ENCODE measurements at regions not wholly inside any gene's neighbourhood (a gene's known extent, or its start where the extent isn't known, plus 50 kb on each side); places are given as distances from the start of the nearest gene placed in this dataset.

DNA sequence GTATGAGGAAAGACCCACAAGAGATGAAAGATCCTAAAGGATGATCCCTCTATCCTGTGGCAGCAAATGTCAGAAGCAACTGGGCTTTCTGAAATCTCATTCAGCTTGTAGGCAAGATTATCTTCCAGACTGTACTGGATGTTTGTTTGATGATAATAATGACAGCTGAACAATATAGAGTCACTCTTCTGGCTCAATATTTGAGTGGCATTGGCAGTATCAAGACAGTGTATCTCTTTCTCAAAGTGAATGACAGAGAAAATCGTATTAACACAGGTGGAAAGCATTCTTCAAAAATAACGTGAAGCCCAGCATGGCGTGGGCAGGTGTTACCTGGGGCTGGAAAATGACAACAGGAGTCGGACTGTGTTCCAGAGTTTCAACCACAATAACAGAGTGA lies 114.5 kb downstream of the GPR37 start:
- Histone ChIP-seq H4K91ac (replicated peaks; ENCODE audit: insufficient read length, low read length) (no peak overlapping the region), H3K36me3 (ENCODE audit: control insufficient read depth in 2 of 4, insufficient read depth in 4 of 4, low read length in 3 of 4) (no peaks in the 10 kb centered on the region), H3K4me2 (ENCODE audit: insufficient read depth in 1 of 2, low read depth in 2 of 2, low read length in 2 of 2) (no peak overlapping the region), H2BK12ac (ENCODE audit: low read depth, low read length) (no peak overlapping the region), H3K14ac (ENCODE audit: insufficient read length) (no peak overlapping the region), H2BK15ac (ENCODE audit: low read length) (no peak overlapping the region), H3K27me3 (replicated peaks in 1 of 4; ENCODE audit: control insufficient read depth in 3 of 4, extremely low read depth in 1 of 4, insufficient read depth in 3 of 4, low read length in 3 of 4) (no peaks in the 10 kb centered on the region), H3K9ac (replicated peaks in 1 of 4; ENCODE audit: extremely low read depth in 1 of 4, low read depth in 3 of 4, low read length in 3 of 4) (no peak overlapping the region), H3K23ac (ENCODE audit: insufficient read length) (no peak overlapping the region), H2AFZ (ENCODE audit: low read length) (no peak overlapping the region), H3K23me2 (ENCODE audit: low read depth, low read length) (no peaks in the 10 kb centered on the region), H2AK5ac (ENCODE audit: low read depth, low read length) (no peak overlapping the region), H4K20me1 (replicated peaks in 1 of 2; ENCODE audit: control insufficient read depth in 1 of 2, insufficient read depth in 2 of 2, low read length in 2 of 2) (no peaks in the 10 kb centered on the region), H3K4ac (replicated peaks; ENCODE audit: insufficient read length, low read depth, low read length) (no peak overlapping the region), H3K4me3 (ENCODE audit: extremely low read depth in 1 of 4, insufficient read depth in 2 of 4, low read depth in 3 of 4, low read length in 4 of 4) (no peak overlapping the region), H3K9me3 (ENCODE audit: insufficient read depth in 2 of 2, low read depth in 1 of 2, low read length in 1 of 2) (no peaks in the 10 kb centered on the region), H4K5ac (ENCODE audit: insufficient read length, low read depth, low read length) (no peak overlapping the region), H2BK5ac (ENCODE audit: low read depth, low read length) (no peak overlapping the region), H3K79me2 (ENCODE audit: control insufficient read depth in 1 of 2, insufficient read depth in 2 of 2, low read length in 2 of 2) (no peaks in the 10 kb centered on the region), H4K8ac (ENCODE audit: extremely low read depth, insufficient read depth, low read length) (no peak overlapping the region), H2BK120ac (replicated peaks; ENCODE audit: low read depth, low read length) (no peak overlapping the region), H3K56ac (replicated peaks; ENCODE audit: insufficient read length, low read depth, low read length) (no peak overlapping the region), H3K79me1 (ENCODE audit: low read depth, low read length) (no peaks in the 10 kb centered on the region), H3K4me1 (replicated peaks in 1 of 4; ENCODE audit: control insufficient read depth in 3 of 4, insufficient read depth in 4 of 4, low read length in 3 of 4) (no peaks in the 10 kb centered on the region), H3K18ac (ENCODE audit: extremely low read depth, low read length) (no peak overlapping the region), H3K27ac (ENCODE audit: low read depth, low read length) (no peak overlapping the region), H2BK20ac (ENCODE audit: low read length) (no peak overlapping the region)
- WGBS, 2 experiments (ENCODE audit: extremely low coverage in 1 of 2, insufficient coverage in 1 of 2, insufficient read length in 1 of 2, insufficient replicate concordance in 2 of 2, low coverage in 1 of 2, low lambda C conversion rate in 2 of 2, missing lambda C conversion rate in 1 of 2), result 82% methylated on average over 4 of the region's 4 CpGs; no CpG with 5 or more reads in 1 of the 2 experiments
- FAIRE-seq (no peak), DNase-seq (ENCODE audit: low read depth in 1 of 2, low spot score in 2 of 2) (no peak)
- POLR2A ChIA-PET (ENCODE audit: partially characterized antibody), result no interaction called here
- CTCF ChIA-PET (ENCODE audit: partially characterized antibody), result no interaction called here
- no peak for TF ChIP-seq SIN3A (conservative IDR thresholded peaks at IDR 0.05 in 1 of 2, IDR thresholded peaks at IDR 0.05 in 1 of 2; ENCODE audit: low read depth in 1 of 2, low read length in 2 of 2)
- no peak for TF ChIP-seq EGR1 (IDR thresholded peaks at IDR 0.05; ENCODE audit: borderline replicate concordance, low read depth, low read length)
- TF ChIP-seq CREB1 (IDR thresholded peaks at IDR 0.05), result no peak
- TF ChIP-seq ASH2L (IDR thresholded peaks at IDR 0.05; ENCODE audit: low read length), result no peak
- TF ChIP-seq SP2 (IDR thresholded peaks at IDR 0.05; ENCODE audit: low read length), result no peak
- TF ChIP-seq CTBP2 (IDR thresholded peaks at IDR 0.05; ENCODE audit: borderline replicate concordance, insufficient read depth, insufficient read length, low read length), result no peak
- TF ChIP-seq E2F6 (IDR thresholded peaks at IDR 0.05), result no peak
- no peak for TF ChIP-seq EP300 (IDR thresholded peaks at IDR 0.05; ENCODE audit: borderline replicate concordance in 1 of 2, low read depth in 2 of 2, low read length in 2 of 2)
- no peak for TF ChIP-seq NRF1 (IDR thresholded peaks at IDR 0.05; ENCODE audit: low read depth, low read length)
- no peak for TF ChIP-seq HDAC2 (IDR thresholded peaks at IDR 0.05; ENCODE audit: borderline replicate concordance in 1 of 2, low read depth in 2 of 2, low read length in 2 of 2)
- no peak for TF ChIP-seq RAD21 (IDR thresholded peaks at IDR 0.05 in 1 of 2, conservative IDR thresholded peaks at IDR 0.05 in 1 of 2; ENCODE audit: low read depth in 2 of 2, low read length in 2 of 2)
